GM21737 (cell line): ENCODE measurements at regions not wholly inside any gene's neighbourhood (a gene's known extent, or its start where the extent isn't known, plus 50 kb on each side); places are given as distances from the start of the nearest gene placed in this dataset.
A peak's percentile ranks its signal among the peaks of the same experiment; 100 is the strongest.
"Not testable (repeated sequence)": the region's sequence is repeated elsewhere in the genome, so short reads cannot be mapped to it uniquely, and the experiment has no call there.

Source experiments
- ATAC-seq: cut with Tn5 transposase; IDR thresholded peaks from one replicate; pipeline ENCODE4 v1.9.1; 2021; ENCODE audit warnings: mild to moderate bottlenecking, moderate library complexity; ENCODE audit not compliant: unreplicated experiment

- ATAC-seq, result no peak
Measured at GRCh38 chr1:200496937-200497336, 87.1 kb upstream of the ZNF281 start.

GRCh38 chr1:200495901-200496300, 86.1 kb upstream of the ZNF281 start:
- no peak for ATAC-seq

GRCh38 chr1:200493344-200493743, 83.5 kb upstream of the ZNF281 start:
- ATAC-seq, result no peak

GRCh38 chr1:200491103-200491502, 81.3 kb upstream of the ZNF281 start:
- ATAC-seq, result no peak

GRCh38 chr1:200490183-200490582, 80.3 kb upstream of the ZNF281 start:
- no peak for ATAC-seq

- ATAC-seq, result no peak
Measured at GRCh38 chr1:200488375-200489165, 78.7 kb upstream of the ZNF281 start.

GRCh38 chr1:200487650-200488049, 77.8 kb upstream of the ZNF281 start:
- no peak for ATAC-seq

GRCh38 chr1:200486634-200487033, 76.8 kb upstream of the ZNF281 start:
- ATAC-seq, result no peak

- ATAC-seq, result not testable (repeated sequence)
Measured at GRCh38 chr1:200484438-200484946, 74.7 kb upstream of the ZNF281 start.

GRCh38 chr1:200483491-200484143, 73.8 kb upstream of the ZNF281 start:
- peak; percentile 98 for ATAC-seq

- no peak for ATAC-seq
Measured at GRCh38 chr1:200480964-200481363, 71.1 kb upstream of the ZNF281 start.

- no peak for ATAC-seq
Measured at GRCh38 chr1:200479816-200480215, 70.0 kb upstream of the ZNF281 start.

GRCh38 chr1:200478945-200479558, 69.2 kb upstream of the ZNF281 start:
- ATAC-seq, result no peak

GRCh38 chr1:200478239-200478623, 68.4 kb upstream of the ZNF281 start:
- ATAC-seq, result no peak

GRCh38 chr1:200474633-200475032, 64.8 kb upstream of the ZNF281 start:
- ATAC-seq, result no peak

GRCh38 chr1:200473698-200474371, 64.0 kb upstream of the ZNF281 start:
- peak; percentile 77 for ATAC-seq

- no peak for ATAC-seq
Measured at GRCh38 chr1:200471739-200472138, 61.9 kb upstream of the ZNF281 start.

- no peak for ATAC-seq
Measured at GRCh38 chr1:200468264-200469001, 58.6 kb upstream of the ZNF281 start.

- ATAC-seq, result no peak
Measured at GRCh38 chr1:200464784-200465400, 55.1 kb upstream of the ZNF281 start.
